ENCODE measurements at regions not wholly inside any gene's neighbourhood (a gene's known extent, or its start where the extent isn't known, plus 50 kb on each side); places are given as distances from the start of the nearest gene placed in this dataset.
"Not testable (repeated sequence)": the region's sequence is repeated elsewhere in the genome, so short reads cannot be mapped to it uniquely, and the experiment has no call there.

GRCh38 chr21:22762463-22762862 lies 1764.3 kb downstream of the NCAM2 start:
- DNase-seq (ENCODE audit: low spot score), result no peak

- no peak for DNase-seq (ENCODE audit: low spot score)
Measured at GRCh38 chr21:22763442-22763841, 1765.2 kb downstream of the NCAM2 start.

GRCh38 chr21:22764222-22764621 lies 1766.0 kb downstream of the NCAM2 start:
- DNase-seq (ENCODE audit: low spot score), result no peak

- DNase-seq (ENCODE audit: low spot score), result peak; percentile 47
Measured at GRCh38 chr21:22791376-22791775, 1793.2 kb downstream of the NCAM2 start.

- DNase-seq (ENCODE audit: low spot score), result peak; percentile 62
Measured at GRCh38 chr21:22791986-22792560, 1793.9 kb downstream of the NCAM2 start.

GRCh38 chr21:22795091-22795490 lies 1796.9 kb downstream of the NCAM2 start:
- DNase-seq (ENCODE audit: low spot score), result no peak

- DNase-seq (ENCODE audit: low spot score), result no peak
Measured at GRCh38 chr21:22795644-22796043, 1797.4 kb downstream of the NCAM2 start.

GRCh38 chr21:22796147-22796546 lies 1797.9 kb downstream of the NCAM2 start:
- DNase-seq (ENCODE audit: low spot score), result no peak

- DNase-seq (ENCODE audit: low spot score), result no peak
Measured at GRCh38 chr21:22804151-22804550, 1805.9 kb downstream of the NCAM2 start.

GRCh38 chr21:22806278-22806677 lies 1808.1 kb downstream of the NCAM2 start:
- no peak for DNase-seq (ENCODE audit: low spot score)

GRCh38 chr21:22813201-22813600 lies 1815.0 kb downstream of the NCAM2 start:
- no peak for DNase-seq (ENCODE audit: low spot score)

GRCh38 chr21:22818681-22819485 lies 1820.7 kb downstream of the NCAM2 start:
- DNase-seq (ENCODE audit: low spot score), result not testable (repeated sequence)

- no peak for DNase-seq (ENCODE audit: low spot score)
Measured at GRCh38 chr21:22827422-22827821, 1829.2 kb downstream of the NCAM2 start.

GRCh38 chr21:22842875-22843274 lies 1844.7 kb downstream of the NCAM2 start:
- DNase-seq (ENCODE audit: low spot score), result no peak

GRCh38 chr21:22855581-22855980 lies 1857.4 kb downstream of the NCAM2 start:
- DNase-seq (ENCODE audit: low spot score), result peak; percentile 43

- DNase-seq (ENCODE audit: low spot score), result no peak
Measured at GRCh38 chr21:22871692-22872091, 1873.5 kb downstream of the NCAM2 start.

GRCh38 chr21:22880573-22880972 lies 1882.4 kb downstream of the NCAM2 start:
- DNase-seq (ENCODE audit: low spot score), result peak; percentile 80

- DNase-seq (ENCODE audit: low spot score), result no peak
Measured at GRCh38 chr21:22881131-22881530, 1882.9 kb downstream of the NCAM2 start.

- peak; percentile 14 for DNase-seq (ENCODE audit: low spot score)
Measured at GRCh38 chr21:22885079-22885478, 1886.9 kb downstream of the NCAM2 start.

- DNase-seq (ENCODE audit: low spot score), result no peak
Measured at GRCh38 chr21:22885614-22886013, 1887.4 kb downstream of the NCAM2 start.

- DNase-seq (ENCODE audit: low spot score), result no peak
Measured at GRCh38 chr21:22889445-22889844, 1891.2 kb downstream of the NCAM2 start.

GRCh38 chr21:22890656-22891055 lies 1892.4 kb downstream of the NCAM2 start:
- DNase-seq (ENCODE audit: low spot score), result no peak

- no peak for DNase-seq (ENCODE audit: low spot score)
Measured at GRCh38 chr21:22892028-22892427, 1893.8 kb downstream of the NCAM2 start.

- DNase-seq (ENCODE audit: low spot score), result no peak
Measured at GRCh38 chr21:22892740-22893139, 1894.5 kb downstream of the NCAM2 start.

Measured in SW480 (cell line).